Stomach (tissue), 4 donors: ENCODE measurements at regions not wholly inside any gene's neighbourhood (a gene's known extent, or its start where the extent isn't known, plus 50 kb on each side); places are given as distances from the start of the nearest gene placed in this dataset.

Source experiments
- CTCF ChIP-seq, 7 experiments: fragments of 450-650 bp in 4 of 7; fragments of 200-600 bp in 3 of 7; sonication (generic) in 3 of 7; IDR thresholded peaks; one replicate each; pipeline ENCODE4 v1.5.1; 2016 to 2019; ENCODE audit warnings: antibody characterized with exemption in 7 of 7, control low read depth in 2 of 7, mild to moderate bottlenecking in 1 of 7
- EP300 ChIP-seq: sonication (generic); formaldehyde crosslinking; IDR thresholded peaks from one replicate; pipeline ENCODE4 v1.6.1; 2017; ENCODE audit warnings: antibody characterized with exemption
- POLR2AphosphoS5 ChIP-seq, 3 donors: sonication (generic); formaldehyde crosslinking; IDR thresholded peaks; one replicate each; pipeline ENCODE4 v1.6.1; 2016; ENCODE audit warnings: antibody characterized with exemption in 3 of 3

GRCh38 chr3:176839901-176840300, 357.4 kb downstream of the TBL1XR1 start:
- TF ChIP-seq POLR2AphosphoS5 (IDR thresholded peaks at IDR 0.05) (no peak), CTCF (IDR thresholded peaks at IDR 0.05) (no peak), EP300 (no peak)
